ENCODE measurements at regions not wholly inside any gene's neighbourhood (a gene's known extent, or its start where the extent isn't known, plus 50 kb on each side); places are given as distances from the start of the nearest gene placed in this dataset.

- TF ChIP-seq CTCF (IDR thresholded peaks at IDR 0.05) (no peak), POLR2AphosphoS5 (IDR thresholded peaks at IDR 0.05; ENCODE audit: low read depth, low read length) (no peak), SIN3A (IDR thresholded peaks at IDR 0.05; ENCODE audit: borderline replicate concordance, insufficient read depth, low read depth, low read length) (no peak), TCF7L2 (IDR thresholded peaks at IDR 0.05; ENCODE audit: low read depth, low read length) (no peak), REST (IDR thresholded peaks at IDR 0.05; ENCODE audit: insufficient read depth in 1 of 2, low read depth in 2 of 2, low read length in 1 of 2) (no peak)
Measured at GRCh38 chr2:191577605-191578004, 100.3 kb upstream of the NABP1 start.

Data from Panc1 (cell line).